Liver (tissue), 3 donors: ENCODE measurements at regions not wholly inside any gene's neighbourhood (a gene's known extent, or its start where the extent isn't known, plus 50 kb on each side); places are given as distances from the start of the nearest gene placed in this dataset.

Experiments
- EGR1 ChIP-seq, 2 donors: IDR thresholded peaks; 2 replicates each; pipeline ENCODE4 v1.6.1; 2016 to 2018; ENCODE audit warnings: antibody characterized with exemption in 2 of 2, low read depth in 2 of 2
- FOXA1 ChIP-seq: IDR thresholded peaks from 2 replicates; pipeline ENCODE4 v1.6.1; 2016; ENCODE audit warnings: antibody characterized with exemption
- GABPA ChIP-seq, 2 donors: IDR thresholded peaks in 1 of 2; conservative IDR thresholded peaks in 1 of 2; 2 replicates each; pipeline ENCODE4 v1.6.1; 2016; ENCODE audit warnings: antibody characterized with exemption in 2 of 2, mild to moderate bottlenecking in 1 of 2, moderate library complexity in 1 of 2
- JUND ChIP-seq, 2 donors: IDR thresholded peaks; 2 replicates each; pipeline ENCODE4 v1.6.1; 2016; ENCODE audit warnings: antibody characterized with exemption in 2 of 2
- RAD21 ChIP-seq, 2 donors: IDR thresholded peaks; 2 replicates each; pipeline ENCODE4 v1.6.1; 2016; ENCODE audit warnings: antibody characterized with exemption in 2 of 2, mild to moderate bottlenecking in 2 of 2
- RXRA ChIP-seq, 2 donors: IDR thresholded peaks; 2 replicates each; pipeline ENCODE4 v1.6.1; 2017 to 2018; ENCODE audit warnings: antibody characterized with exemption in 2 of 2, mild to moderate bottlenecking in 1 of 2
- SP1 ChIP-seq: IDR thresholded peaks from 2 replicates; pipeline ENCODE4 v1.6.1; 2018; ENCODE audit warnings: antibody characterized with exemption, mild to moderate bottlenecking
- TAF1 ChIP-seq: conservative IDR thresholded peaks from 2 replicates; pipeline ENCODE4 v1.6.1; 2016; ENCODE audit warnings: antibody characterized with exemption, mild to moderate bottlenecking
- YY1 ChIP-seq: IDR thresholded peaks from 2 replicates; pipeline ENCODE4 v1.6.1; 2016; ENCODE audit warnings: antibody characterized with exemption, mild to moderate bottlenecking
- TF ChIP-seq, protein P1 (sequence below): fragments of 150-350 bp; IDR thresholded peaks from 2 replicates; pipeline ENCODE4 v1.5.1; 2017; ENCODE audit warnings: improper control_type of control experiment, low read depth, low read length; ENCODE audit not compliant: missing input control
- TF ChIP-seq, protein P2 (sequence below): IDR thresholded peaks from 2 replicates; pipeline ENCODE4 v1.6.1; 2016; ENCODE audit warnings: antibody characterized with exemption, mild to moderate bottlenecking
- donor health status: healthy.
- donor health status: healthy.

GRCh38 chr9:71383308-71383940 lies 262.0 kb upstream of the TRPM3 start:
- TF ChIP-seq, protein P1, sequence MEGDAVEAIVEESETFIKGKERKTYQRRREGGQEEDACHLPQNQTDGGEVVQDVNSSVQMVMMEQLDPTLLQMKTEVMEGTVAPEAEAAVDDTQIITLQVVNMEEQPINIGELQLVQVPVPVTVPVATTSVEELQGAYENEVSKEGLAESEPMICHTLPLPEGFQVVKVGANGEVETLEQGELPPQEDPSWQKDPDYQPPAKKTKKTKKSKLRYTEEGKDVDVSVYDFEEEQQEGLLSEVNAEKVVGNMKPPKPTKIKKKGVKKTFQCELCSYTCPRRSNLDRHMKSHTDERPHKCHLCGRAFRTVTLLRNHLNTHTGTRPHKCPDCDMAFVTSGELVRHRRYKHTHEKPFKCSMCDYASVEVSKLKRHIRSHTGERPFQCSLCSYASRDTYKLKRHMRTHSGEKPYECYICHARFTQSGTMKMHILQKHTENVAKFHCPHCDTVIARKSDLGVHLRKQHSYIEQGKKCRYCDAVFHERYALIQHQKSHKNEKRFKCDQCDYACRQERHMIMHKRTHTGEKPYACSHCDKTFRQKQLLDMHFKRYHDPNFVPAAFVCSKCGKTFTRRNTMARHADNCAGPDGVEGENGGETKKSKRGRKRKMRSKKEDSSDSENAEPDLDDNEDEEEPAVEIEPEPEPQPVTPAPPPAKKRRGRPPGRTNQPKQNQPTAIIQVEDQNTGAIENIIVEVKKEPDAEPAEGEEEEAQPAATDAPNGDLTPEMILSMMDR, result no peak
- TF ChIP-seq SP1 (no peak), YY1 (no peak), GABPA (IDR thresholded peaks at IDR 0.05 in 1 of 2, conservative IDR thresholded peaks at IDR 0.05 in 1 of 2) (no peak), JUND (IDR thresholded peaks at IDR 0.05) (no peak), RAD21 (IDR thresholded peaks at IDR 0.05) (no peak), FOXA1 (no peak), TAF1 (no peak), RXRA (IDR thresholded peaks at IDR 0.05) (no peak), EGR1 (IDR thresholded peaks at IDR 0.05; ENCODE audit: low read depth in 2 of 2) (no peak)
- TF ChIP-seq, protein P2, sequence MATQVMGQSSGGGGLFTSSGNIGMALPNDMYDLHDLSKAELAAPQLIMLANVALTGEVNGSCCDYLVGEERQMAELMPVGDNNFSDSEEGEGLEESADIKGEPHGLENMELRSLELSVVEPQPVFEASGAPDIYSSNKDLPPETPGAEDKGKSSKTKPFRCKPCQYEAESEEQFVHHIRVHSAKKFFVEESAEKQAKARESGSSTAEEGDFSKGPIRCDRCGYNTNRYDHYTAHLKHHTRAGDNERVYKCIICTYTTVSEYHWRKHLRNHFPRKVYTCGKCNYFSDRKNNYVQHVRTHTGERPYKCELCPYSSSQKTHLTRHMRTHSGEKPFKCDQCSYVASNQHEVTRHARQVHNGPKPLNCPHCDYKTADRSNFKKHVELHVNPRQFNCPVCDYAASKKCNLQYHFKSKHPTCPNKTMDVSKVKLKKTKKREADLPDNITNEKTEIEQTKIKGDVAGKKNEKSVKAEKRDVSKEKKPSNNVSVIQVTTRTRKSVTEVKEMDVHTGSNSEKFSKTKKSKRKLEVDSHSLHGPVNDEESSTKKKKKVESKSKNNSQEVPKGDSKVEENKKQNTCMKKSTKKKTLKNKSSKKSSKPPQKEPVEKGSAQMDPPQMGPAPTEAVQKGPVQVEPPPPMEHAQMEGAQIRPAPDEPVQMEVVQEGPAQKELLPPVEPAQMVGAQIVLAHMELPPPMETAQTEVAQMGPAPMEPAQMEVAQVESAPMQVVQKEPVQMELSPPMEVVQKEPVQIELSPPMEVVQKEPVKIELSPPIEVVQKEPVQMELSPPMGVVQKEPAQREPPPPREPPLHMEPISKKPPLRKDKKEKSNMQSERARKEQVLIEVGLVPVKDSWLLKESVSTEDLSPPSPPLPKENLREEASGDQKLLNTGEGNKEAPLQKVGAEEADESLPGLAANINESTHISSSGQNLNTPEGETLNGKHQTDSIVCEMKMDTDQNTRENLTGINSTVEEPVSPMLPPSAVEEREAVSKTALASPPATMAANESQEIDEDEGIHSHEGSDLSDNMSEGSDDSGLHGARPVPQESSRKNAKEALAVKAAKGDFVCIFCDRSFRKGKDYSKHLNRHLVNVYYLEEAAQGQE, result no peak
